Peyer's patch (tissue), 4 donors: ENCODE measurements at regions not wholly inside any gene's neighbourhood (a gene's known extent, or its start where the extent isn't known, plus 50 kb on each side); places are given as distances from the start of the nearest gene placed in this dataset.

Experiments
- DNase-seq, 3 donors: peaks; one replicate each; pipeline ENCODE4 v3.0.0-alpha.2; 2017 to 2019
- H3K27ac ChIP-seq, 4 donors: fragments of 200-600 bp; sonication (generic); one replicate each; pipeline ENCODE4 v1.5.1; 2016 to 2019
- H3K27me3 ChIP-seq, 2 donors: fragments of 200-600 bp; sonication (generic); one replicate each; pipeline ENCODE4 v1.5.1; 2019
- H3K36me3 ChIP-seq, 3 donors: fragments of 200-600 bp; sonication (generic); one replicate each; pipeline ENCODE4 v1.5.1; 2016 to 2019
- H3K4me1 ChIP-seq, 4 donors: fragments of 200-600 bp; sonication (generic); one replicate each; pipeline ENCODE4 v1.5.1; 2016 to 2019
- H3K4me3 ChIP-seq, 4 donors: fragments of 200-600 bp; sonication (generic); 1 replicate in 3 of 4; 2 replicates in 1 of 4; pipeline ENCODE4 v1.5.1; 2016 to 2019; ENCODE audit warnings: mild to moderate bottlenecking in 1 of 4
- H3K9me3 ChIP-seq, 4 donors: fragments of 200-600 bp; sonication (generic); one replicate each; pipeline ENCODE4 v1.5.1; 2016 to 2019; ENCODE audit warnings: mild to moderate bottlenecking in 1 of 4
- CTCF ChIP-seq, 6 experiments: fragments of 450-650 bp in 4 of 6; fragments of 200-600 bp in 2 of 6; sonication (generic) in 1 of 6; IDR thresholded peaks; one replicate each; pipeline ENCODE4 v1.5.1; 2017 to 2019; ENCODE audit warnings: antibody characterized with exemption in 6 of 6, mild to moderate bottlenecking in 3 of 6, moderate library complexity in 1 of 6
- POLR2A ChIP-seq, 2 donors: fragments of 450-650 bp; IDR thresholded peaks; one replicate each; pipeline ENCODE4 v1.5.1; 2017; ENCODE audit warnings: antibody characterized with exemption in 2 of 2, mild to moderate bottlenecking in 2 of 2, moderate library complexity in 2 of 2

DNA sequence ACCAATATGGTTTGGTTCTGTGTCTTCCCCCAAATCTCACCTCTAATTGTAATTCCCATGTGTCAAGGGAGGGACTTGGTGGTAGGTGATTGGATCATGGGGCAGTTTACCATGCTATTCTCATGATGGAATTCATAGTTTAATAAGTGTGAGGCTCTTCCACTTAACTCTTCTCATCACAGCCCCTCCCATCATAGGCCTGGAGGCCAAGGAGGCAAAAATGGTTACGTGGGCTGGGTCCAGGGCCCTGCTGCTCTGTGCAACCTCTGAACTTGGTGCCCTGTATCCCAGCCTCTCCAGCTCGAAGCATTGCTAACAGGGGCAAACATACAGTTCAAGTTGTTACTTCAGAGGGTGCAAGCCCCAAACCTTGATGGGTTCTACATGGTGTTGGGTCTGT, 232.7 kb downstream of the ADGRG6 start:
- Histone ChIP-seq H3K27ac (no peak overlapping the region), H3K27me3 (no peaks in the 10 kb centered on the region), H3K4me3 (no peak overlapping the region), H3K4me1 (no peaks in the 10 kb centered on the region), H3K9me3 (peaks cover 0 to 10% (median 0%) of the 10 kb centered on the region in 4 donors), H3K36me3 (no peaks in the 10 kb centered on the region)
- no peak for DNase-seq
- TF ChIP-seq CTCF (IDR thresholded peaks at IDR 0.05) = no peak
- no peak for TF ChIP-seq POLR2A (IDR thresholded peaks at IDR 0.05)

GRCh38 chr6:142537612-142538478, 236.0 kb downstream of the ADGRG6 start:
- Histone ChIP-seq H3K36me3 (no peaks in the 10 kb centered on the region), H3K27ac (no peak overlapping the region), H3K9me3 (peaks cover 0 to 10% (median 0%) of the 10 kb centered on the region in 4 donors), H3K27me3 (no peaks in the 10 kb centered on the region), H3K4me1 (no peaks in the 10 kb centered on the region), H3K4me3 (no peak overlapping the region)
- TF ChIP-seq POLR2A (IDR thresholded peaks at IDR 0.05) = no peak
- TF ChIP-seq CTCF (IDR thresholded peaks at IDR 0.05) = peak in 1 of 6 experiments; percentile 15
- DNase-seq = no peak

GRCh38 chr6:142542704-142543233, 241.0 kb downstream of the ADGRG6 start:
- Histone ChIP-seq H3K4me3 (no peak overlapping the region), H3K27ac (no peak overlapping the region), H3K36me3 (no peaks in the 10 kb centered on the region), H3K27me3 (no peaks in the 10 kb centered on the region), H3K4me1 (no peaks in the 10 kb centered on the region), H3K9me3 (no peaks in the 10 kb centered on the region)
- TF ChIP-seq POLR2A (IDR thresholded peaks at IDR 0.05) (no peak), CTCF (IDR thresholded peaks at IDR 0.05) (no peak)
- peak in 2 of 3 donors; percentile 18 to 54 for DNase-seq

DNA sequence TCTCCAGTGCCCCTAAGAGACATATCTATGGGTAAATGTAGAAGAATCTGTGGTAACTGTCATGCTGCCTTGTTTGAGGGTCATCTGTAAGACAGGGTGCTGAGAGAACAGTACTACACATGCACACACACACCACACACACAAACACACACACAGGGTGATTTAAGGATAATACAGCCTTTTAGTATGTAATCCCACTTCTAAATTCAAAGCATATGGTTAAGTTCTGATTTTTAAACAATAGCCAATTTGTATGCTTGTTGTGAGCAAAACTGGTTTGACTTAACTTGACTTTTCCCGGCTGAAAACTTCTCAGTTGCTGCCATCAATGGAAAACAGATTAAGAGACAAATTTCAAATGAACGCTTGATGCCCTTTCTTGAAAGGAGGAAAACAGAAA, 241.8 kb downstream of the ADGRG6 start:
- Histone ChIP-seq H3K4me1 (no peaks in the 10 kb centered on the region), H3K4me3 (no peak overlapping the region), H3K36me3 (no peaks in the 10 kb centered on the region), H3K27me3 (no peaks in the 10 kb centered on the region), H3K9me3 (no peaks in the 10 kb centered on the region), H3K27ac (no peak overlapping the region)
- TF ChIP-seq POLR2A (IDR thresholded peaks at IDR 0.05) = no peak
- DNase-seq = no peak

GRCh38 chr6:142544199-142544838, 242.5 kb downstream of the ADGRG6 start:
- no peak overlapping the region for H3K27ac ChIP-seq

More at GRCh38 chr6:142544199-142544838, 242.5 kb downstream of the ADGRG6 start:
- Histone ChIP-seq H3K4me3 (no peak overlapping the region), H3K9me3 (no peaks in the 10 kb centered on the region), H3K36me3 (no peaks in the 10 kb centered on the region), H3K4me1 (no peaks in the 10 kb centered on the region), H3K27me3 (no peaks in the 10 kb centered on the region)
- DNase-seq = no peak
- no peak for TF ChIP-seq CTCF (IDR thresholded peaks at IDR 0.05)
- TF ChIP-seq POLR2A (IDR thresholded peaks at IDR 0.05) = no peak
